ENCODE measurements at regions not wholly inside any gene's neighbourhood (a gene's known extent, or its start where the extent isn't known, plus 50 kb on each side); places are given as distances from the start of the nearest gene placed in this dataset.

- TF ChIP-seq CTCF (IDR thresholded peaks at IDR 0.05) (no peak), POLR2AphosphoS5 (IDR thresholded peaks at IDR 0.05) (no peak)
These were observed 248.2 kb upstream of the SORL1-AS1 start for GRCh38 chr11:121700968-121701367.

Measured in breast epithelium (tissue), 3 donors.